Tibial artery (tissue), 4 donors: ENCODE measurements at regions not wholly inside any gene's neighbourhood (a gene's known extent, or its start where the extent isn't known, plus 50 kb on each side); places are given as distances from the start of the nearest gene placed in this dataset.
"Not testable (repeated sequence)": the region's sequence is repeated elsewhere in the genome, so short reads cannot be mapped to it uniquely, and the experiment has no call there.

ENCODE experiments used
- DNase-seq, 2 donors: peaks; one replicate each; pipeline ENCODE4 v3.0.0-alpha.2; 2019
- H3K27ac ChIP-seq, 2 donors: fragments of 200-600 bp; sonication (generic) in 1 of 2; 1 replicate in 1 of 2; 2 replicates in 1 of 2; pipeline ENCODE4 v1.5.1; 2018 to 2019; ENCODE audit warnings: mild to moderate bottlenecking in 1 of 2
- H3K27me3 ChIP-seq, 2 donors: fragments of 200-600 bp; sonication (generic) in 1 of 2; one replicate each; pipeline versions ENCODE4 v1.5.1 to v1.6.0; 2016 to 2019
- H3K36me3 ChIP-seq, 3 donors: fragments of 200-600 bp; sonication (generic) in 2 of 3; one replicate each; pipeline ENCODE4 v1.5.1; 2016 to 2019; ENCODE audit warnings: mild to moderate bottlenecking in 2 of 3
- H3K4me1 ChIP-seq, 4 donors: fragments of 200-600 bp; sonication (generic) in 2 of 4; 1 replicate in 3 of 4; 2 replicates in 1 of 4; pipeline ENCODE4 v1.5.1; 2016 to 2019
- H3K4me3 ChIP-seq, 2 donors: fragments of 200-600 bp; sonication (generic) in 1 of 2; 1 replicate in 1 of 2; 2 replicates in 1 of 2; pipeline ENCODE4 v1.5.1; 2018 to 2019; ENCODE audit warnings: mild to moderate bottlenecking in 2 of 2
- H3K9me3 ChIP-seq, 3 donors: fragments of 200-600 bp; sonication (generic) in 1 of 3; one replicate each; pipeline ENCODE4 v1.5.1; 2016 to 2019
- intact Hi-C: fragments of 100-400 bp; cut with DNase I; formaldehyde crosslinking; loops from one replicate; pipeline ENCODE4 v1.15.0; 2023; ENCODE audit warnings: low total_unique reads
- TF ChIP-seq, protein P1 (sequence below), 2 experiments: fragments of 200-600 bp in 1 of 2; fragments of 450-650 bp in 1 of 2; IDR thresholded peaks; one replicate each; pipeline ENCODE4 v1.5.1; 2017 to 2019; ENCODE audit warnings: antibody characterized with exemption in 2 of 2, mild to moderate bottlenecking in 1 of 2, moderate library complexity in 1 of 2

DNA sequence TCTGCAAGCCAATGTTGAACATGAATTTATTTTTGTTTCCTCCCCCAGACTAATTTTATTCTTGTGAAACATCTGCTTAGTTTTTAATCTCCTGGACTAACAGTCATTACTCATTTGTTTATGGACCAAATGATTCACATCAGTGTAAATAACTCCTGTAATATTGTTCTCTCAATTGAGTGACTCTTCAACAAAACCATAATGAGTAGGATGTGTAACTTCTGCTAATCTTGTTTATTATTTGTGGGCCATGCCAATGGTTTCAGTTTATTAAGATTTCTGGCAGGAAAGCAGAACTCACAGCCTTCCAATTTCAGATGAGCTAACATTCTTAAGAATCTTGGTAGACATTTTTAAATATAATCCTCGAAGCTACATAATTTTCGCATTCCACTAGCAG lies 1216.3 kb upstream of the GOT2 start:
- intact Hi-C loops = no loop called here
- DNase-seq = no peak
- H3K9me3 ChIP-seq = no peaks in the 10 kb centered on the region
- H3K27ac ChIP-seq = no peak overlapping the region
- TF ChIP-seq, protein P1, sequence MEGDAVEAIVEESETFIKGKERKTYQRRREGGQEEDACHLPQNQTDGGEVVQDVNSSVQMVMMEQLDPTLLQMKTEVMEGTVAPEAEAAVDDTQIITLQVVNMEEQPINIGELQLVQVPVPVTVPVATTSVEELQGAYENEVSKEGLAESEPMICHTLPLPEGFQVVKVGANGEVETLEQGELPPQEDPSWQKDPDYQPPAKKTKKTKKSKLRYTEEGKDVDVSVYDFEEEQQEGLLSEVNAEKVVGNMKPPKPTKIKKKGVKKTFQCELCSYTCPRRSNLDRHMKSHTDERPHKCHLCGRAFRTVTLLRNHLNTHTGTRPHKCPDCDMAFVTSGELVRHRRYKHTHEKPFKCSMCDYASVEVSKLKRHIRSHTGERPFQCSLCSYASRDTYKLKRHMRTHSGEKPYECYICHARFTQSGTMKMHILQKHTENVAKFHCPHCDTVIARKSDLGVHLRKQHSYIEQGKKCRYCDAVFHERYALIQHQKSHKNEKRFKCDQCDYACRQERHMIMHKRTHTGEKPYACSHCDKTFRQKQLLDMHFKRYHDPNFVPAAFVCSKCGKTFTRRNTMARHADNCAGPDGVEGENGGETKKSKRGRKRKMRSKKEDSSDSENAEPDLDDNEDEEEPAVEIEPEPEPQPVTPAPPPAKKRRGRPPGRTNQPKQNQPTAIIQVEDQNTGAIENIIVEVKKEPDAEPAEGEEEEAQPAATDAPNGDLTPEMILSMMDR (IDR thresholded peaks at IDR 0.05) = no peak
- H3K4me1 ChIP-seq = no peaks in the 10 kb centered on the region
- no peaks in the 10 kb centered on the region for H3K27me3 ChIP-seq
- no peak overlapping the region for H3K4me3 ChIP-seq
- H3K36me3 ChIP-seq = no peaks in the 10 kb centered on the region

DNA sequence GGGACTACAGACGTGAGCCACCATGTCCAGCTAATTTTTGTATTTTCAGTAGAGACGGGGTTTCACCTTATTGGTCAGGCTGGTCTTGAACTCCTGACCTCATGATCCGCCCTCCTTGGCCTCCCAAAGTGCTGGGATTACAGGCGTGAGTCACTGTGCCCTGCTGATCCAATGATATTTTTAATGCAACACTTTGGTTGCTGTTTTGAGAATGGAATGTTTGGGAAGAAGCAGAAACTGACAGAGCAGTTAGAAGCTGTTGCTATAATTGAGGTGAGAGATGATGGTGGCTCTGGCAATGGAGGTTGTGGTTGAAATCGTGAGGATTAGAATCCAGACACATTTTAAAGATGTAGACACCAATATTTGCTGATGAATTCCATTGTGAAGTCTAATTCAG lies 1209.9 kb upstream of the GOT2 start:
- H3K4me3 ChIP-seq, H3K27ac ChIP-seq, DNase-seq, H3K9me3 ChIP-seq, intact Hi-C loops, H3K27me3 ChIP-seq, H3K36me3 ChIP-seq, H3K4me1 ChIP-seq: not testable (repeated sequence)

GRCh38 chr16:59941594-59941993 lies 1207.5 kb upstream of the GOT2 start:
- no peaks in the 10 kb centered on the region for H3K27me3 ChIP-seq
- no peak overlapping the region for H3K4me3 ChIP-seq
- no peaks in the 10 kb centered on the region for H3K9me3 ChIP-seq
- TF ChIP-seq, protein P1 (IDR thresholded peaks at IDR 0.05) = no peak
- intact Hi-C loops = no loop called here
- H3K27ac ChIP-seq = no peak overlapping the region
- H3K36me3 ChIP-seq = no peaks in the 10 kb centered on the region
- H3K4me1 ChIP-seq = no peaks in the 10 kb centered on the region
- DNase-seq = no peak

DNA sequence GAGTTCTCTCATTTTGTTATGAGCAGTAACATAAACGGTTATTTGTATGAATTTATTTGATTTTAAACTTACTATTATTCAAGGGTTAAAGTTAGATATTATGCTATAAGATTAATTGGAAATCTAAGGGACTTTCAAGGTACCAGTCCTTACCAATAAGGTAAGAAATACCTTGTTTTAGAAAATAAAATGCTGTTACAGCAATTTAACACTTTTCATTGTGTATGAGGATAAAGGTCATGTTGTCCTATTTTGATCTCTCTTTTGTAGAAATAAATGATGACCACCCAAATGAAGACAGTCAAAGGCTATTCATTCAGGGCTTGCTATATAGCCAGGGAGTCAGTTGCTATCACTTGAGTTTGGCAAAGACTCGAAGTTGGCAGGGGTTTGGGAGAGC lies 1185.9 kb upstream of the GOT2 start:
- Histone ChIP-seq H3K36me3 (no peaks in the 10 kb centered on the region), H3K4me1 (no peaks in the 10 kb centered on the region), H3K9me3 (no peaks in the 10 kb centered on the region), H3K27ac (no peak overlapping the region), H3K27me3 (no peaks in the 10 kb centered on the region), H3K4me3 (no peak overlapping the region)
- TF ChIP-seq, protein P1 (IDR thresholded peaks at IDR 0.05) = no peak
- DNase-seq = no peak
- intact Hi-C loops = no loop called here

GRCh38 chr16:59913666-59914065 lies 1179.5 kb upstream of the GOT2 start:
- intact Hi-C loops = no loop called here
- Histone ChIP-seq H3K27ac (no peak overlapping the region), H3K4me3 (no peak overlapping the region), H3K36me3 (no peaks in the 10 kb centered on the region), H3K9me3 (no peaks in the 10 kb centered on the region), H3K4me1 (no peaks in the 10 kb centered on the region), H3K27me3 (no peaks in the 10 kb centered on the region)
- DNase-seq = no peak
- TF ChIP-seq, protein P1 (IDR thresholded peaks at IDR 0.05) = no peak

DNA sequence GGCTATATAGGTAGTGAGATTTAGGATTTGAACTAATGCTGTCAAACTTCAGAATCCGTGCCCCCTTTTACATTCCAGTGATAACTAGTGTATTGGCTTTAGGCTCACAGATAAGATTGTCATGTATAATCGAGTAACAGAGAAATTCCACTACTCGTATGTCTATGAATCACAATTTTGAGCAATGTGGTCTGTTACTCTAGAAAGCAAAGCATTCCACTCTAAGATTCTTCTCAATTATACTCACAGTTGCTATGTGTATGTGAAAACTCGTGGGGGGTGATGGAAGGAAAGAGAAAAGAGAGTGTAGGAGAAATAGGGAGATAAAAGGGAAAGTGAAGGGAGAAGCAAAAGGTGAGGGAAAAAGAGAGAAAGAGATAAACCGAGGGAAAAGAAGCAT lies 1175.1 kb upstream of the GOT2 start:
- no peak for DNase-seq
- intact Hi-C loops = no loop called here
- no peaks in the 10 kb centered on the region for H3K36me3 ChIP-seq
- TF ChIP-seq, protein P1 (IDR thresholded peaks at IDR 0.05) = no peak
- no peaks in the 10 kb centered on the region for H3K27me3 ChIP-seq
- no peaks in the 10 kb centered on the region for H3K9me3 ChIP-seq
- no peaks in the 10 kb centered on the region for H3K4me1 ChIP-seq
- no peak overlapping the region for H3K27ac ChIP-seq
- H3K4me3 ChIP-seq = no peak overlapping the region
